ENCODE measurements at regions not wholly inside any gene's neighbourhood (a gene's known extent, or its start where the extent isn't known, plus 50 kb on each side); places are given as distances from the start of the nearest gene placed in this dataset.
"Not testable (repeated sequence)": the region's sequence is repeated elsewhere in the genome, so short reads cannot be mapped to it uniquely, and the experiment has no call there.

DNA sequence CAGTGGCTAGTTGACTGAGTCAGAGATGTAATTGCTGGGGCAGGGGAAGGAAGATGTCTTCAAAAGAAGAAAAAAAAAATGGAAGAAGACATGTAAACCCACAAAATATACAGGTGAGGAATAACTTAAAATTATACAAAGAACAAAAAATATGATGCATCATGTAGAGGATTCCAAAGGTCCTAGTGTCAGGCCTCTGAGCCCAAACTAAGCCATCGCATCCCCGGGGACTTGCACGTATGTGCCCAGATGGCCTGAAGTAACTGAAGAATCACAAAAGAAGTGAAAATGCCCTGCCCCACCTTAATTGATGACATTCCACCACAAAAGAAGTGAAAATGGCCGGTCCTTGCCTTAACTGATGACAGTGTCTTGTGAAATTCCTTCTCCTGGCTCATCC, 168.7 kb upstream of the SOX14 start:
- H3K4me1 ChIP-seq (ENCODE audit: control insufficient read depth, insufficient read depth, low read length); H2BK15ac ChIP-seq (ENCODE audit: low read depth, low read length); H3K56ac ChIP-seq (ENCODE audit: extremely low read depth, insufficient read depth, low read length); DNase-seq; in situ Hi-C loops (cut with MboI; ENCODE audit: low sequenced_read_pairs); H3K4me2 ChIP-seq (ENCODE audit: low read depth, low read length); H2BK5ac ChIP-seq (ENCODE audit: low read depth, low read length, poor library complexity, severe bottlenecking); BruUV-seq (replicated peaks); H3K4ac ChIP-seq (ENCODE audit: low read depth, low read length); H3K4me3 ChIP-seq (ENCODE audit: insufficient read depth, low read depth, low read length); H2BK120ac ChIP-seq (ENCODE audit: low read depth, low read length); H4K91ac ChIP-seq (ENCODE audit: insufficient read depth, low read depth, low read length); H4K20me1 ChIP-seq (ENCODE audit: insufficient read depth, low read length); H3K27me3 ChIP-seq (ENCODE audit: control insufficient read depth, insufficient read depth, low read length); H3K14ac ChIP-seq (replicated peaks; ENCODE audit: low read depth, low read length); H3K9ac ChIP-seq (ENCODE audit: low read depth, low read length); H2AK5ac ChIP-seq (ENCODE audit: low read depth, low read length); H2AFZ ChIP-seq (replicated peaks; ENCODE audit: low read length, poor library complexity); intact Hi-C loops (cut with micrococcal nuclease); H3K9me3 ChIP-seq (ENCODE audit: control insufficient read depth, insufficient read depth, low read length); H2AK9ac ChIP-seq (replicated peaks; ENCODE audit: low read depth, low read length, poor library complexity); CTCF ChIA-PET; H3K79me1 ChIP-seq (ENCODE audit: low read depth in 1 of 2, low read length in 2 of 2); dilution Hi-C loops (cut with HindIII; ENCODE audit: low sequenced_read_pairs, unreplicated experiment); H3K23ac ChIP-seq (ENCODE audit: low read depth, low read length); POLR2A ChIA-PET (ENCODE audit: unreplicated experiment); ATAC-seq (ENCODE audit: low read depth); H4K8ac ChIP-seq (ENCODE audit: low read depth in 2 of 2, low read length in 2 of 2); H3K27ac ChIP-seq (ENCODE audit: insufficient read depth, low read length); H3K9me1 ChIP-seq (ENCODE audit: insufficient read depth, low read length); H4K5ac ChIP-seq (ENCODE audit: low read depth, low read length); H2BK20ac ChIP-seq (ENCODE audit: low read depth, low read length); H3K18ac ChIP-seq (ENCODE audit: low read depth, low read length); H3K36me3 ChIP-seq (ENCODE audit: control insufficient read depth, insufficient read depth, low read length): not testable (repeated sequence)
- no CpG with 5 or more reads among the region's 4 CpGs for WGBS, 2 experiments (ENCODE audit: extremely low coverage in 2 of 2, insufficient read length in 1 of 2)
